Breast epithelium (tissue), 3 donors: ENCODE measurements at regions not wholly inside any gene's neighbourhood (a gene's known extent, or its start where the extent isn't known, plus 50 kb on each side); places are given as distances from the start of the nearest gene placed in this dataset.

Source experiments
- POLR2A ChIP-seq: fragments of 450-650 bp; IDR thresholded peaks from one replicate; pipeline ENCODE4 v1.6.1; 2016; ENCODE audit warnings: antibody characterized with exemption, mild to moderate bottlenecking, moderate library complexity
- TF ChIP-seq, protein P1 (sequence below), 3 donors: fragments of 450-650 bp; IDR thresholded peaks; one replicate each; pipeline ENCODE4 v1.5.1; 2016 to 2017; ENCODE audit warnings: antibody characterized with exemption in 3 of 3, mild to moderate bottlenecking in 3 of 3, moderate library complexity in 3 of 3

DNA sequence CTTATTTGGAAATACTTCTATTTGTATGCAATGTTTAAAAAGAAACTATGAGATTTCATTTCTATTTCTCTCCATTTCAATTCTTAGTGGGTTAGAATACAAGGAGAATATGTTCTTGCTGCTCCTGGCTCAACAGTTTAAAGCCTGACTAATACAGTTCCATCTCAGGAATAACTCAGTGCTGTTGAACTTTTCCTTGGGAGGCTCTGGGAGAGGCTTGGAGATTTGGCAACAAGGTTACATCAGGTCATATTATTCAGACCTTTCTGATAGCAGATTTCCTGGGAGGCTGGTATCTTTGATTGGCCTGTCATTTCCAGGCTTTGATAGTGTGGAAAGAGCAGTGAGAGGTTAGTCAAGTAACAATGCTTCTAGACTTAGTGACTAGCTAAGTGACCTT lies 481.7 kb upstream of the KLF4 start:
- TF ChIP-seq POLR2A, result no peak
- TF ChIP-seq, protein P1, sequence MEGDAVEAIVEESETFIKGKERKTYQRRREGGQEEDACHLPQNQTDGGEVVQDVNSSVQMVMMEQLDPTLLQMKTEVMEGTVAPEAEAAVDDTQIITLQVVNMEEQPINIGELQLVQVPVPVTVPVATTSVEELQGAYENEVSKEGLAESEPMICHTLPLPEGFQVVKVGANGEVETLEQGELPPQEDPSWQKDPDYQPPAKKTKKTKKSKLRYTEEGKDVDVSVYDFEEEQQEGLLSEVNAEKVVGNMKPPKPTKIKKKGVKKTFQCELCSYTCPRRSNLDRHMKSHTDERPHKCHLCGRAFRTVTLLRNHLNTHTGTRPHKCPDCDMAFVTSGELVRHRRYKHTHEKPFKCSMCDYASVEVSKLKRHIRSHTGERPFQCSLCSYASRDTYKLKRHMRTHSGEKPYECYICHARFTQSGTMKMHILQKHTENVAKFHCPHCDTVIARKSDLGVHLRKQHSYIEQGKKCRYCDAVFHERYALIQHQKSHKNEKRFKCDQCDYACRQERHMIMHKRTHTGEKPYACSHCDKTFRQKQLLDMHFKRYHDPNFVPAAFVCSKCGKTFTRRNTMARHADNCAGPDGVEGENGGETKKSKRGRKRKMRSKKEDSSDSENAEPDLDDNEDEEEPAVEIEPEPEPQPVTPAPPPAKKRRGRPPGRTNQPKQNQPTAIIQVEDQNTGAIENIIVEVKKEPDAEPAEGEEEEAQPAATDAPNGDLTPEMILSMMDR (IDR thresholded peaks at IDR 0.05), result no peak
